Keratinocyte (primary cell): ENCODE measurements at regions not wholly inside any gene's neighbourhood (a gene's known extent, or its start where the extent isn't known, plus 50 kb on each side); places are given as distances from the start of the nearest gene placed in this dataset.

ENCODE experiments used
- EZH2 ChIP-seq: IDR thresholded peaks from one replicate; pipeline ENCODE4 v1.6.1; 2012; ENCODE audit warnings: inconsistent platforms, mild to moderate bottlenecking, low read length, moderate library complexity
- TF ChIP-seq, protein P1 (sequence below), 3 experiments: IDR thresholded peaks in 1 of 3; conservative IDR thresholded peaks in 1 of 3; optimal IDR thresholded peaks in 1 of 3; 2 replicates in 2 of 3; 3 replicates in 1 of 3; pipeline versions ENCODE3 to v1.5.1; 2011; ENCODE audit warnings: low read length in 3 of 3, mild to moderate bottlenecking in 3 of 3, moderate library complexity in 2 of 3, control low read depth in 1 of 3, inconsistent platforms in 1 of 3; ENCODE audit not compliant: insufficient read depth in 2 of 3; ENCODE audit errors: extremely low read depth in 1 of 3

DNA sequence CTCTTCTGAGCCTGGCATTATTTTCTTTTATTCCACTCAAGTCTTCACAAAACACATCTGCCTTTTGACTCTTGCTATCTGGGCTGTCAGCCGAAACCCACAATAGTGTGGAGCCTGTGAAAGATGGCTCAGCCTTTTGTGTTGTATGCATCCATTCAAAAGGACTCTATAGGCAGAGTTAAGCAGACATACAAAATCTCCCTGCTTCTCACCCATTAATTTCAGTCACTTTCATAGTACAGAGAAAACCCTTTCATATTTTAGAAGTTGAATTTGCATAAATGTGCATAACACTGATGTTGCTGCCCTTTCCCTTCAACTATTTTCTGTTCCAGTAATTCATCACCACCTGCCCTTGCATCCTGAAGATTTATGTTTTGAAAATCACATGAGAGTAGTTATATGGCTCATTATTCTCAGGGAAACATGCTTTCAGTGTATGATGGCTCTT is 154.6 kb downstream of the EVA1A start:
- TF ChIP-seq, protein P1, sequence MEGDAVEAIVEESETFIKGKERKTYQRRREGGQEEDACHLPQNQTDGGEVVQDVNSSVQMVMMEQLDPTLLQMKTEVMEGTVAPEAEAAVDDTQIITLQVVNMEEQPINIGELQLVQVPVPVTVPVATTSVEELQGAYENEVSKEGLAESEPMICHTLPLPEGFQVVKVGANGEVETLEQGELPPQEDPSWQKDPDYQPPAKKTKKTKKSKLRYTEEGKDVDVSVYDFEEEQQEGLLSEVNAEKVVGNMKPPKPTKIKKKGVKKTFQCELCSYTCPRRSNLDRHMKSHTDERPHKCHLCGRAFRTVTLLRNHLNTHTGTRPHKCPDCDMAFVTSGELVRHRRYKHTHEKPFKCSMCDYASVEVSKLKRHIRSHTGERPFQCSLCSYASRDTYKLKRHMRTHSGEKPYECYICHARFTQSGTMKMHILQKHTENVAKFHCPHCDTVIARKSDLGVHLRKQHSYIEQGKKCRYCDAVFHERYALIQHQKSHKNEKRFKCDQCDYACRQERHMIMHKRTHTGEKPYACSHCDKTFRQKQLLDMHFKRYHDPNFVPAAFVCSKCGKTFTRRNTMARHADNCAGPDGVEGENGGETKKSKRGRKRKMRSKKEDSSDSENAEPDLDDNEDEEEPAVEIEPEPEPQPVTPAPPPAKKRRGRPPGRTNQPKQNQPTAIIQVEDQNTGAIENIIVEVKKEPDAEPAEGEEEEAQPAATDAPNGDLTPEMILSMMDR (optimal IDR thresholded peaks at IDR 0.05 in 1 of 3, IDR thresholded peaks at IDR 0.05 in 1 of 3, conservative IDR thresholded peaks at IDR 0.05 in 1 of 3; ENCODE audit: extremely low read depth in 1 of 3, insufficient read depth in 2 of 3, low read length in 3 of 3), result no peak
- no peak for TF ChIP-seq EZH2
